Activated CD8-positive, alpha-beta T cell treated with anti-CD3 and anti-CD28 coated beads for 36 hours (primary cell): ENCODE measurements at regions not wholly inside any gene's neighbourhood (a gene's known extent, or its start where the extent isn't known, plus 50 kb on each side); places are given as distances from the start of the nearest gene placed in this dataset.

Experiments used
- ATAC-seq: fragments of 200-7000 bp; cut with Tn5 transposase; one replicate; pipeline ENCODE4 v1.10.0; 2021; ENCODE audit warnings: mild to moderate bottlenecking, moderate library complexity
- CTCF ChIA-PET: fragments of 350-600 bp; sonication (Branson Sonifier 250); formaldehyde crosslinking; loops from one replicate; lab custom pipeline; 2021; ENCODE audit warnings: antibody characterized with exemption; lab: Charles Lee
- POLR2A ChIA-PET: fragments of 350-600 bp; sonication (Branson Sonifier 250); formaldehyde crosslinking; loops from one replicate; lab custom pipeline; 2021; ENCODE audit warnings: antibody characterized with exemption; lab: Charles Lee
- DNase-seq: peaks from one replicate; pipeline ENCODE4 v3.0.0-alpha.2; 2020
- H3K27ac Mint-ChIP-seq: one replicate; pipeline ENCODE4 v1.8.0; 2021; ENCODE audit warnings: mild to moderate bottlenecking, mixed read lengths
- H3K27me3 Mint-ChIP-seq: one replicate; pipeline ENCODE4 v1.8.0; 2021; ENCODE audit warnings: mixed read lengths
- H3K36me3 Mint-ChIP-seq: one replicate; pipeline ENCODE4 v1.8.0; 2021; ENCODE audit warnings: low read depth, mixed read lengths
- H3K4me1 Mint-ChIP-seq: one replicate; pipeline ENCODE4 v1.8.0; 2021; ENCODE audit warnings: low read depth, mixed read lengths
- H3K4me3 Mint-ChIP-seq: one replicate; pipeline ENCODE4 v1.8.0; 2021; ENCODE audit warnings: mild to moderate bottlenecking, moderate library complexity, mixed read lengths
- H3K9me3 Mint-ChIP-seq: one replicate; pipeline ENCODE4 v1.8.0; 2021; ENCODE audit warnings: mixed read lengths
- CTCF ChIP-seq: fragments of 200-600 bp; IDR thresholded peaks from one replicate; pipeline ENCODE4 v1.8.0; 2022; ENCODE audit warnings: antibody characterized with exemption, mild to moderate bottlenecking
- intact Hi-C: fragments of 100-400 bp; cut with micrococcal nuclease; formaldehyde crosslinking; loops from one replicate; pipeline ENCODE4 v1.10.0; 2022

DNA sequence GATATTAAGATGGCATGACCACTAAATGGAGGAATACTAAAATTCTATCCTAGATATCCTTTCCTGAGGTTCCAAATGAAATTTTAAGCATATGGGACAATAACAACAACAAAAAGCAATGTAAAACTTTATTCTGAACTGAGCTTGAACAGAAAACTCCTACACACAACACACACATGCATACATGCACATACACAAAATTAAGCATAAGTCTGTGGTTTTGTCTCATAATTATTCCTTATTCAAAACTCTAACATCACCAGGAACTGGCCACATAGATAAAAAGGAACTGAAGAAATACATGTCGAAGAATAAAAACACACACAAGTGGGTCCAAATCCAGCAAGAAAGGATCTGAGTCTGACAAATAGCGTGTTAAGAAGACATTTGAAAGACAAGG, 168.0 kb downstream of the COX18 start:
- Mint-ChIP-seq H3K9me3 (no peaks in the 10 kb centered on the region), H3K27me3 (peaks cover 3% of the 10 kb centered on the region), H3K4me1 (no peaks in the 10 kb centered on the region), H3K36me3 (no peaks in the 10 kb centered on the region), H3K4me3 (no peak overlapping the region), H3K27ac (no peak overlapping the region)
- ATAC-seq = no peak
- no peak for TF ChIP-seq CTCF
- CTCF ChIA-PET = no interaction called here
- intact Hi-C loops = no loop called here
- no peak for DNase-seq
- POLR2A ChIA-PET = no interaction called here

- POLR2A ChIA-PET = no interaction called here
- no peak for ATAC-seq
Measured at GRCh38 chr4:72900952-72901351, 168.6 kb downstream of the COX18 start.

GRCh38 chr4:72899621-72900020, 169.9 kb downstream of the COX18 start:
- CTCF ChIA-PET = no interaction called here
- no peak overlapping the region for H3K27ac Mint-ChIP-seq
- no peaks in the 10 kb centered on the region for H3K4me1 Mint-ChIP-seq
- POLR2A ChIA-PET = no interaction called here
- no peak for TF ChIP-seq CTCF
- no peak overlapping the region for H3K4me3 Mint-ChIP-seq
- intact Hi-C loops = no loop called here
- H3K36me3 Mint-ChIP-seq = no peaks in the 10 kb centered on the region
- H3K27me3 Mint-ChIP-seq = peaks cover 3% of the 10 kb centered on the region
- DNase-seq (no peak), ATAC-seq (no peak)
- H3K9me3 Mint-ChIP-seq = no peaks in the 10 kb centered on the region

More at GRCh38 chr4:72900952-72901351, 168.6 kb downstream of the COX18 start:
- Mint-ChIP-seq H3K4me1 (no peaks in the 10 kb centered on the region), H3K27me3 (peaks cover 3% of the 10 kb centered on the region), H3K4me3 (no peak overlapping the region), H3K36me3 (no peaks in the 10 kb centered on the region), H3K9me3 (no peaks in the 10 kb centered on the region), H3K27ac (no peak overlapping the region)
- intact Hi-C loops = no loop called here
- no peak for TF ChIP-seq CTCF
- CTCF ChIA-PET = no interaction called here
- no peak for DNase-seq

GRCh38 chr4:72899214-72899613, 170.3 kb downstream of the COX18 start:
- Mint-ChIP-seq H3K36me3 (no peaks in the 10 kb centered on the region), H3K9me3 (no peaks in the 10 kb centered on the region), H3K4me1 (no peaks in the 10 kb centered on the region), H3K27me3 (peaks cover 3% of the 10 kb centered on the region), H3K4me3 (no peak overlapping the region), H3K27ac (no peak overlapping the region)
- DNase-seq = no peak
- intact Hi-C loops = no loop called here
- no peak for ATAC-seq
- CTCF ChIA-PET = no interaction called here
- TF ChIP-seq CTCF = no peak
- POLR2A ChIA-PET = no interaction called here

GRCh38 chr4:72896515-72896914, 173.0 kb downstream of the COX18 start:
- Mint-ChIP-seq H3K36me3 (no peaks in the 10 kb centered on the region), H3K27ac (no peak overlapping the region), H3K9me3 (no peaks in the 10 kb centered on the region), H3K4me1 (no peaks in the 10 kb centered on the region), H3K27me3 (peaks cover 6% of the 10 kb centered on the region), H3K4me3 (no peak overlapping the region)
- no peak for DNase-seq
- CTCF ChIA-PET = no interaction called here
- no peak for ATAC-seq
- intact Hi-C loops = no loop called here
- no peak for TF ChIP-seq CTCF
- POLR2A ChIA-PET = no interaction called here
